Right lobe of liver (tissue), 6 donors: ENCODE measurements at regions not wholly inside any gene's neighbourhood (a gene's known extent, or its start where the extent isn't known, plus 50 kb on each side); places are given as distances from the start of the nearest gene placed in this dataset.

ENCODE experiments used
- ATAC-seq, 4 donors: fragments of 200-7000 bp; cut with Tn5 transposase; one replicate each; pipeline ENCODE4 v1.9.1; 2020; ENCODE audit warnings: mild to moderate bottlenecking in 4 of 4, moderate library complexity in 4 of 4
- DNase-seq, 3 donors: peaks; one replicate each; pipeline ENCODE4 v3.0.0-alpha.2; 2020
- H3K27ac ChIP-seq, 3 donors: fragments of 200-600 bp; one replicate each; pipeline ENCODE4 v1.8.0; 2022
- H3K27me3 ChIP-seq, 2 donors: fragments of 200-600 bp; one replicate each; pipeline ENCODE4 v1.8.0; 2022
- H3K36me3 ChIP-seq, 4 donors: fragments of 200-600 bp; sonication (generic) in 1 of 4; one replicate each; pipeline versions ENCODE4 v1.5.1 to v1.8.0; 2017 to 2022; ENCODE audit warnings: control low read depth in 1 of 4
- H3K4me1 ChIP-seq, 4 donors: fragments of 200-600 bp; sonication (generic) in 1 of 4; one replicate each; pipeline versions ENCODE4 v1.5.1 to v1.8.0; 2017 to 2022; ENCODE audit warnings: control low read depth in 1 of 4
- H3K4me3 ChIP-seq, 3 donors: fragments of 200-600 bp; one replicate each; pipeline ENCODE4 v1.8.0; 2022
- H3K9me3 ChIP-seq, 4 donors: fragments of 200-600 bp; sonication (generic) in 1 of 4; one replicate each; pipeline versions ENCODE4 v1.5.1 to v1.8.0; 2017 to 2022; ENCODE audit warnings: control low read depth in 1 of 4
- POLR2A ChIP-seq: fragments of 450-650 bp; IDR thresholded peaks from one replicate; pipeline ENCODE4 v1.6.1; 2017; ENCODE audit warnings: antibody characterized with exemption, mild to moderate bottlenecking
- WGBS: methylation state at CpG from one replicate; pipeline ENCODE4 v1.1.6; 2018; ENCODE audit warnings: low coverage, low lambda C conversion rate; ENCODE audit not compliant: insufficient coverage; ENCODE audit errors: missing lambda C conversion rate; 5-methylcytosine and 5-hydroxymethylcytosine counted together
- intact Hi-C, 2 donors: fragments of 100-400 bp; cut with DNase I; formaldehyde crosslinking; loops; one replicate each; pipeline versions ENCODE4 v1.11.2 to v1.14.1; 2022
- TF ChIP-seq, protein P1 (sequence below), 4 donors: fragments of 200-600 bp in 3 of 4; fragments of 450-650 bp in 1 of 4; IDR thresholded peaks; one replicate each; pipeline versions ENCODE4 v1.5.1 to v1.8.0; 2016 to 2022; ENCODE audit warnings: antibody characterized with exemption in 4 of 4, mild to moderate bottlenecking in 2 of 4
- donor health status: DM: no; HTN: yes; CAD: no.
- donor health status: DM: no; HTN: no; CAD: no.
- donor health status: DM: no; HTN: no; CAD: no.
- donor health status: DM: no; HTN: yes; CAD: no.
- donor health status: DM: no; HTN: yes; CAD: no.

DNA sequence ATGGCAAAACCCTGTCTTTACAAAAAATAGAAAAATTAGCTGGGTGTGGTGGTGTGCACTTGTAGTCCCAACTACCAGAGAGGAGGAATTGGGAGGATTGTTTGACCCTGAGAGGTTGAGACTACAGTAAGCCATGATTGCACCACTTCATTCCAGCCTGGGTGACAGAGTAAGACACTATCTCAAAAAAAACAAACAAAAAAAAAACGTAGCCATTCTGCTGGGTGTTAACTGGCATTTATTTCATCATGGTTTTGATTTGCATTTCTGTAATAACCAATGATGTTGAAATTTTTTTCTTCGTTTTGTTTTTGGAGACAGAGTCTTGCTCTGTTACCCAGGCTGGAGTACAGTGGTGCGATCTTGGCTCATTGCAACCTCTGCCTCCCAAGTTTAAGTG is 63.3 kb downstream of the RPLP1 start:
- ATAC-seq, result peak in 1 of 4 donors; percentile 33
- TF ChIP-seq, protein P1, sequence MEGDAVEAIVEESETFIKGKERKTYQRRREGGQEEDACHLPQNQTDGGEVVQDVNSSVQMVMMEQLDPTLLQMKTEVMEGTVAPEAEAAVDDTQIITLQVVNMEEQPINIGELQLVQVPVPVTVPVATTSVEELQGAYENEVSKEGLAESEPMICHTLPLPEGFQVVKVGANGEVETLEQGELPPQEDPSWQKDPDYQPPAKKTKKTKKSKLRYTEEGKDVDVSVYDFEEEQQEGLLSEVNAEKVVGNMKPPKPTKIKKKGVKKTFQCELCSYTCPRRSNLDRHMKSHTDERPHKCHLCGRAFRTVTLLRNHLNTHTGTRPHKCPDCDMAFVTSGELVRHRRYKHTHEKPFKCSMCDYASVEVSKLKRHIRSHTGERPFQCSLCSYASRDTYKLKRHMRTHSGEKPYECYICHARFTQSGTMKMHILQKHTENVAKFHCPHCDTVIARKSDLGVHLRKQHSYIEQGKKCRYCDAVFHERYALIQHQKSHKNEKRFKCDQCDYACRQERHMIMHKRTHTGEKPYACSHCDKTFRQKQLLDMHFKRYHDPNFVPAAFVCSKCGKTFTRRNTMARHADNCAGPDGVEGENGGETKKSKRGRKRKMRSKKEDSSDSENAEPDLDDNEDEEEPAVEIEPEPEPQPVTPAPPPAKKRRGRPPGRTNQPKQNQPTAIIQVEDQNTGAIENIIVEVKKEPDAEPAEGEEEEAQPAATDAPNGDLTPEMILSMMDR (IDR thresholded peaks at IDR 0.05), result no peak
- no peak for TF ChIP-seq POLR2A
- intact Hi-C loops, result no loop called here
- no peaks in the 10 kb centered on the region for H3K27me3 ChIP-seq
- no peak overlapping the region for H3K27ac ChIP-seq
- no peaks in the 10 kb centered on the region for H3K4me1 ChIP-seq
- no peak for DNase-seq
- H3K9me3 ChIP-seq, result no peaks in the 10 kb centered on the region
- H3K4me3 ChIP-seq, result no peak overlapping the region
- 40% methylated on average over 3 of the region's 3 CpGs for whole genome bisulfite sequencing
- no peaks in the 10 kb centered on the region for H3K36me3 ChIP-seq

DNA sequence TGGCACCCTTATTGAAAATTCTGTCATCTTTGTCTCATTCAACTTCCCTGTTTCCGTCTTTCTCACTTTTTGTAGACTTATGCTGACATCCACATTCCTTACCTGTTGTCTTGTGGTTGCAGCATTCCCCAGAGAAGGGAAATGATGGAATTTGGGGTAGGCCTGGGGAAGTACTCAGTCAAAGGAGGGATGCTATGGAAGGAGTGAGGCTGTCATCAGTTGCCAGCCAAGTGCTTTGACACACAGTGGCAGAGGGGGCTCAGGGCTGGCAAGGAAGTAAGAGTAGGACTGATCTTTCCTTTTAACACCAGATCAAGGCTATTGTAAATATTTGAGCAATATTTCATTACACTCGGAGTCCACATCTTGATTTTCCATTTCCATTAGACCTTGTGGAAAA is 64.4 kb downstream of the RPLP1 start:
- Histone ChIP-seq H3K27me3 (no peaks in the 10 kb centered on the region), H3K36me3 (no peaks in the 10 kb centered on the region), H3K9me3 (no peaks in the 10 kb centered on the region), H3K4me1 (no peaks in the 10 kb centered on the region), H3K4me3 (no peak overlapping the region), H3K27ac (no peak overlapping the region)
- DNase-seq (no peak), ATAC-seq (no peak)
- whole genome bisulfite sequencing, result 35% methylated on average over 2 of the region's 2 CpGs
- intact Hi-C loops, result no loop called here
- no peak for TF ChIP-seq POLR2A
- TF ChIP-seq, protein P1 (IDR thresholded peaks at IDR 0.05), result no peak

DNA sequence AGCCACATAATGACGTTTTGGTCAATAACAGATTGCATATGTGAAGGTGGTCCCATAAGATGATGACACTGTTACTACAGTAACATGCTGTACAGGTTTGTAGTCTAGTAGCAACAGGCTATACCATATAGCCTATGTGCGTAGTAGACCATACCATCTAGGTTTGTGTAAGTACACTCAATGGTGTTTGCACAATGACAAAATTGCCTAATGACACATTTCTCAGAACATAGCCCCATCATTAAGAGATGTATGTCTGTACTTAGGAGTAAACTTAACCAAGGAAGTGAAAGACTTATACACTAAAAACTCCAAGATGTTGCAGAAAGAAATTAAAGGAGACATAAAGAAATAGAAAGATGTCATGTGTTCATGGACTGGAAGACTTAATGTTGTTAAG is 66.2 kb downstream of the RPLP1 start:
- intact Hi-C loops, result no loop called here
- H3K27ac ChIP-seq, result no peak overlapping the region
- H3K9me3 ChIP-seq, result no peaks in the 10 kb centered on the region
- H3K36me3 ChIP-seq, result no peaks in the 10 kb centered on the region
- H3K4me1 ChIP-seq, result no peaks in the 10 kb centered on the region
- WGBS, result 76% methylated on average over 2 of the region's 2 CpGs
- ATAC-seq (no peak), DNase-seq (no peak)
- no peak for TF ChIP-seq POLR2A
- TF ChIP-seq, protein P1 (IDR thresholded peaks at IDR 0.05), result no peak
- no peak overlapping the region for H3K4me3 ChIP-seq
- no peaks in the 10 kb centered on the region for H3K27me3 ChIP-seq

DNA sequence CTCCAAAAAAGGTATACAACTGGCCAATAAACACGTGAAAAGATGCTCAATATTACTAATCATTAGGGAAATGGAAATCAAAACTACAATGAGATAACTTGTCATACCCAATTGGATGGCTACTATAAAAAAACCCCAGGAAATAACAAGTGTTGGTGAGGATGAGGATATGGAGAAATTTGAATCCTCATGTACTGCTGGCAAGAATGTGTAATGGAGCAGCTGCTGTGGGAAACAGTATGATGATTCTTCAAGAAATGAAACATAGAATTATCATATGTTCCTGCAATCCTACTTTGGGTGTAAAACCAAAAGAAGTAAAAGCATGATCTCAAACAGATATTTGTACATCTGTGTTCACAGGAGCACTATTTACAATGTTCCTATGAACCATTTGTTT is 67.4 kb downstream of the RPLP1 start:
- 28% methylated on average over 1 of the region's 1 CpG for WGBS
- no peaks in the 10 kb centered on the region for H3K9me3 ChIP-seq
- intact Hi-C loops, result no loop called here
- H3K36me3 ChIP-seq, result no peaks in the 10 kb centered on the region
- H3K27ac ChIP-seq, result no peak overlapping the region
- TF ChIP-seq, protein P1 (IDR thresholded peaks at IDR 0.05), result no peak
- no peak for TF ChIP-seq POLR2A
- ATAC-seq (no peak), DNase-seq (no peak)
- no peaks in the 10 kb centered on the region for H3K4me1 ChIP-seq
- H3K27me3 ChIP-seq, result no peaks in the 10 kb centered on the region
- no peak overlapping the region for H3K4me3 ChIP-seq

DNA sequence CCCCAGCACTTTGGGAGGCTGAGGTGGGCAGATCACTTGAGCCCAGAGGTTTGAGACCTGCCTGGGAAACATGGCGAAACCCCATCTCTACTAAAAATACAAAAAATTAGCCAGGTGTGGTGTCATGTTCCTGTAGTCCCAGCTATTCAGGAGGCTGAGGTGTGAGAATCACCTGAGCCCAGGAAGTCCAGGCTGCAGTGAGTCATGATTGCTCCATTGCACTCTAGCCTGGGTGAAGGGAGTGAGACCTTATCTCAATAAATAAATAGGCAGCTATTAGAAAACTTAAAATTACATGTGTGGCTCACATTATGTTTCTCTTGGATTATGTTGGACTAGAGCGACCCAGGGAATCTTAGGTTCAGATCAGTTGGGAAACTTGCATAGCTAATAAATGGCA is 69.7 kb downstream of the RPLP1 start:
- no peak overlapping the region for H3K4me3 ChIP-seq
- no peaks in the 10 kb centered on the region for H3K36me3 ChIP-seq
- TF ChIP-seq POLR2A, result no peak
- TF ChIP-seq, protein P1 (IDR thresholded peaks at IDR 0.05), result no peak
- DNase-seq (peak in 1 of 3 donors; percentile 39), ATAC-seq (peak in 1 of 4 donors; percentile 86)
- H3K9me3 ChIP-seq, result no peaks in the 10 kb centered on the region
- no peaks in the 10 kb centered on the region for H3K27me3 ChIP-seq
- no peak overlapping the region for H3K27ac ChIP-seq
- intact Hi-C loops, result no loop called here
- no peaks in the 10 kb centered on the region for H3K4me1 ChIP-seq
- 100% methylated on average over 2 of the region's 2 CpGs for WGBS
